Esophagus muscularis mucosa (tissue), 4 donors: ENCODE measurements at regions not wholly inside any gene's neighbourhood (a gene's known extent, or its start where the extent isn't known, plus 50 kb on each side); places are given as distances from the start of the nearest gene placed in this dataset.
"Not testable (repeated sequence)": the region's sequence is repeated elsewhere in the genome, so short reads cannot be mapped to it uniquely, and the experiment has no call there.

Source experiments
- CTCF ChIP-seq, 3 experiments: fragments of 200-600 bp in 2 of 3; fragments of 450-650 bp in 1 of 3; sonication (generic) in 2 of 3; IDR thresholded peaks; one replicate each; pipeline ENCODE4 v1.5.1; 2017 to 2019; ENCODE audit warnings: antibody characterized with exemption in 3 of 3, mild to moderate bottlenecking in 2 of 3, moderate library complexity in 1 of 3
- EP300 ChIP-seq: sonication (generic); formaldehyde crosslinking; IDR thresholded peaks from one replicate; pipeline ENCODE4 v1.6.1; 2017; ENCODE audit warnings: antibody characterized with exemption
- POLR2A ChIP-seq: fragments of 450-650 bp; IDR thresholded peaks from one replicate; pipeline ENCODE4 v1.6.1; 2017; ENCODE audit warnings: antibody characterized with exemption, moderate library complexity, mild to moderate bottlenecking, low read depth
- POLR2AphosphoS5 ChIP-seq, 2 donors: sonication (generic); formaldehyde crosslinking; IDR thresholded peaks; one replicate each; pipeline ENCODE4 v1.6.1; 2017; ENCODE audit warnings: antibody characterized with exemption in 2 of 2

- not testable (repeated sequence) for TF ChIP-seq EP300; POLR2AphosphoS5 (IDR thresholded peaks at IDR 0.05); POLR2A; CTCF (IDR thresholded peaks at IDR 0.05)
Measured at GRCh38 chr11:94236416-94236815, 68.0 kb upstream of the IZUMO1R start.
